K562 (cell line): ENCODE measurements at regions not wholly inside any gene's neighbourhood (a gene's known extent, or its start where the extent isn't known, plus 50 kb on each side); places are given as distances from the start of the nearest gene placed in this dataset.
A peak's percentile ranks its signal among the peaks of the same experiment; 100 is the strongest.

Experiments used
- ATAC-seq: fragments of 200-7000 bp; cut with Tn5 transposase; 3 replicates; pipeline ENCODE4 v1.9.1; 2020; ENCODE audit warnings: moderate library complexity
- BruUV-seq: library from RNA; stranded (reverse); fragments of 400-500 nt; replicated peaks from 2 replicates; lab custom pipeline; 2021; lab: Mats Ljungman, UMichigan
- CTCF ChIA-PET: fragments of 300-600 bp; formaldehyde crosslinking; extraction: SDS; loops from one replicate; lab custom pipeline; 2021; ENCODE audit warnings: low intra/inter-chr PET ratio; lab: Yijun Ruan, JAX
- POLR2A ChIA-PET: fragments of 300-600, 350-650 bp; sonication (Branson Sonifier 250); formaldehyde crosslinking; extraction: SDS; loops from one replicate; lab custom pipeline; 2021; ENCODE audit warnings: antibody characterized with exemption, inconsistent platforms; lab: Yijun Ruan, JAX
- DNase-seq, 4 experiments: peaks; one replicate each; pipeline versions ENCODE4 v3.0.0 to v3.0.0-alpha.2; 2011 to 2018; ENCODE audit warnings: low spot score in 3 of 4, mixed read lengths in 3 of 4; ENCODE audit errors: extremely low read depth in 1 of 4
- FAIRE-seq: peaks from 2 replicates; lab custom pipeline; 2011; peaks lifted over from hg19 to GRCh38; lab: Jason Lieb, UNC
- H2AFZ ChIP-seq: 2 replicates; pipeline ENCODE4 v1.6.0; 2011; ENCODE audit warnings: low read depth, low read length, control low read depth, inconsistent platforms
- H3K27ac ChIP-seq: fragments of 200-600 bp; 3 replicates; pipeline ENCODE4 v1.8.0; 2011; ENCODE audit warnings: low read depth, mild to moderate bottlenecking, control low read depth, inconsistent platforms, low read length, moderate library complexity, mixed read lengths; ENCODE audit errors: extremely low read depth
- H3K27me3 ChIP-seq, 2 experiments: fragments of 300-600 bp in 1 of 2; 2 replicates in 1 of 2; 3 replicates in 1 of 2; pipeline versions ENCODE4 v1.6.0 to v1.8.0; 2011; ENCODE audit warnings: inconsistent platforms in 2 of 2, low read length in 2 of 2, mild to moderate bottlenecking in 1 of 2, mixed read lengths in 1 of 2, moderate library complexity in 1 of 2; ENCODE audit not compliant: control insufficient read depth in 2 of 2, insufficient read depth in 2 of 2
- H3K36me3 ChIP-seq: fragments of 300-600 bp; 3 replicates; pipeline ENCODE4 v1.8.0; 2011; ENCODE audit warnings: mild to moderate bottlenecking, low read length, inconsistent platforms; ENCODE audit not compliant: control insufficient read depth, insufficient read depth
- H3K4me1 ChIP-seq, 2 experiments: fragments of 200-600 bp in 1 of 2; replicated peaks in 1 of 2; 2 replicates in 1 of 2; 3 replicates in 1 of 2; pipeline versions ENCODE4 v1.5.1 to v1.8.0; 2011; ENCODE audit warnings: inconsistent platforms in 2 of 2, low read length in 2 of 2, mild to moderate bottlenecking in 1 of 2, mixed read lengths in 1 of 2, moderate library complexity in 1 of 2; ENCODE audit not compliant: control insufficient read depth in 2 of 2, insufficient read depth in 2 of 2
- H3K4me2 ChIP-seq: 2 replicates; pipeline ENCODE4 v1.6.1; 2011; ENCODE audit warnings: low read length, control low read depth, inconsistent platforms, mixed read lengths; ENCODE audit not compliant: insufficient read depth
- H3K4me3 ChIP-seq: fragments of 200-600 bp; sonication (generic), shearing (Covaris generic); 2 replicates; pipeline ENCODE4 v1.5.1; 2016; ENCODE audit warnings: control low read depth, inconsistent platforms
- H3K79me2 ChIP-seq: fragments of 200-600 bp; 3 replicates; pipeline ENCODE4 v1.8.0; 2011; ENCODE audit warnings: low read length, inconsistent platforms; ENCODE audit not compliant: control insufficient read depth, insufficient read depth
- H3K9ac ChIP-seq, 2 experiments: 2 replicates each; pipeline versions ENCODE4 v1.6.0 to v1.6.1; 2011; ENCODE audit warnings: low read depth in 2 of 2, low read length in 2 of 2, control low read depth in 1 of 2, inconsistent platforms in 1 of 2, mild to moderate bottlenecking in 1 of 2, mixed read lengths in 1 of 2; ENCODE audit not compliant: insufficient read depth in 1 of 2
- H3K9me1 ChIP-seq: one replicate; pipeline ENCODE4 v1.6.0; 2011; ENCODE audit warnings: inconsistent platforms, mild to moderate bottlenecking, low read length, moderate library complexity; ENCODE audit not compliant: control insufficient read depth, insufficient read depth
- H3K9me3 ChIP-seq: replicated peaks from 2 replicates; pipeline ENCODE4 v1.5.1; 2011; ENCODE audit warnings: low read depth, low read length, inconsistent platforms; ENCODE audit not compliant: control insufficient read depth, insufficient read depth
- H4K20me1 ChIP-seq: replicated peaks from 2 replicates; pipeline ENCODE4 v1.6.1; 2011; ENCODE audit warnings: low read length, inconsistent platforms, mixed read lengths; ENCODE audit not compliant: control insufficient read depth, insufficient read depth
- MEIS2 ChIP-seq: fragments of 450-650 bp; IDR thresholded peaks from 2 replicates; pipeline ENCODE4 v1.6.1; 2014; ENCODE audit warnings: mild to moderate bottlenecking; ENCODE audit not compliant: partially characterized antibody
- NCOA2 ChIP-seq, 2 experiments: fragments of 450-650 bp; IDR thresholded peaks; 2 replicates each; pipeline ENCODE4 v1.6.1; 2018; ENCODE audit warnings: mild to moderate bottlenecking in 2 of 2, moderate library complexity in 1 of 2; ENCODE audit not compliant: partially characterized antibody in 2 of 2
- NFIC ChIP-seq: fragments of 450-650 bp; IDR thresholded peaks from 2 replicates; pipeline ENCODE4 v1.6.1; 2017; ENCODE audit warnings: mild to moderate bottlenecking, inconsistent platforms
- NFIX ChIP-seq: fragments of 250-450 bp; sonication (Bioruptor Pico); IDR thresholded peaks from 2 replicates; pipeline ENCODE4 v1.4.0; 2020; ENCODE audit warnings: low read depth, mild to moderate bottlenecking, moderate library complexity
- PBX2 ChIP-seq, 2 experiments: IDR thresholded peaks in 1 of 2; conservative IDR thresholded peaks in 1 of 2; 2 replicates each; pipeline ENCODE4 v1.6.1; 2016; ENCODE audit warnings: low read depth in 2 of 2, mild to moderate bottlenecking in 1 of 2, missing compliant biosample characterization in 1 of 2, missing genetic modification characterization in 1 of 2, moderate library complexity in 1 of 2
- SMAD1 ChIP-seq: fragments of 150-350 bp; IDR thresholded peaks from 2 replicates; pipeline ENCODE4 v1.6.1; 2014; ENCODE audit warnings: low read length, low read depth; ENCODE audit not compliant: partially characterized antibody
- WGBS: fragments of 100-300 bp; shearing (Covaris generic); methylation state at CpG from one replicate; pipeline ENCODE4 v1.1.6; 2016; ENCODE audit warnings: low coverage, mixed read lengths; ENCODE audit not compliant: insufficient coverage; ENCODE audit errors: missing lambda C conversion rate; 5-methylcytosine and 5-hydroxymethylcytosine counted together
- in situ Hi-C: fragments of 300-500 bp; cut with MboI; formaldehyde crosslinking; loops from 4 replicates; pipeline ENCODE4 v1.15.0; 2018; ENCODE audit warnings: inconsistent platforms, mixed read lengths
- intact Hi-C: fragments of 100-400 bp; cut with micrococcal nuclease; formaldehyde crosslinking; loops from 2 replicates; pipeline ENCODE4 v1.14.2; 2022
- TF ChIP-seq, protein P1 (sequence below): fragments of 450-650 bp; IDR thresholded peaks from 2 replicates; pipeline ENCODE4 v1.6.1; 2016
- TF ChIP-seq, protein P2 (sequence below): fragments of 250-450 bp; sonication (Bioruptor Pico); IDR thresholded peaks from 2 replicates; pipeline ENCODE4 v1.4.0; 2020; ENCODE audit warnings: borderline replicate concordance
- TF ChIP-seq, protein P3 (sequence below): fragments of 250-450 bp; sonication (Bioruptor Pico); IDR thresholded peaks from 2 replicates; pipeline ENCODE4 v1.4.0; 2020; ENCODE audit warnings: mild to moderate bottlenecking, moderate library complexity, borderline replicate concordance

DNA sequence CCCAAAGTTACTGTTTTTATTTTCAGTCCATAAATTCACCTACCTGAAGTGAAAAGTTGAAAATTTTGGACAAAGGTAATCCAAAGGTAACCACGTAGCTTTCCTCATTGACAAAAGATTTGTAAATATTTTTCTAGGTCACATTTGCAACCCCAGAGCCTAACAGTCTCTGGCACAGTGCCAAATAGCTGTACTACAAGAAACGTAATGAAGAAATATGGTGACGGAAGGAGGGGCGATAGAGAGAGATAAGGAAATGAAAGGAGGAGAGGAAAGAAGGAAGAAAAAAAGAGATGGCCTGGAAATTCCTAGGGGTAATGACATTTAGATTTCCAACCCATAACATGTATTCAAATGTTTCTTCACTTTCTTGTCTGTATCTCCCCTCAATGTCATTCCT is 159.4 kb downstream of the BARHL2 start:
- POLR2A ChIA-PET = no interaction called here
- H3K27ac ChIP-seq = no peak overlapping the region
- H3K4me2 ChIP-seq = no peak overlapping the region
- ATAC-seq (no peak), DNase-seq (peak in 1 of 4 experiments; percentile 14), FAIRE-seq (no peak)
- intact Hi-C loops (no loop called here), in situ Hi-C loops (no loop called here)
- H3K9ac ChIP-seq = no peak overlapping the region
- H3K9me3 ChIP-seq = no peaks in the 10 kb centered on the region
- no peaks in the 10 kb centered on the region for H3K36me3 ChIP-seq
- peaks cover 0 to 7% of the 10 kb centered on the region in 2 experiments; a peak in 2 of 5 replicates for H3K4me1 ChIP-seq
- no peak overlapping the region for H3K4me3 ChIP-seq
- H4K20me1 ChIP-seq = no peaks in the 10 kb centered on the region
- no peak overlapping the region for H2AFZ ChIP-seq
- no peaks in the 10 kb centered on the region for H3K27me3 ChIP-seq
- peak in 1 of 2 experiments; percentile 10 for TF ChIP-seq NCOA2 (IDR thresholded peaks at IDR 0.05; ENCODE audit: partially characterized antibody in 2 of 2)
- TF ChIP-seq, protein P1, sequence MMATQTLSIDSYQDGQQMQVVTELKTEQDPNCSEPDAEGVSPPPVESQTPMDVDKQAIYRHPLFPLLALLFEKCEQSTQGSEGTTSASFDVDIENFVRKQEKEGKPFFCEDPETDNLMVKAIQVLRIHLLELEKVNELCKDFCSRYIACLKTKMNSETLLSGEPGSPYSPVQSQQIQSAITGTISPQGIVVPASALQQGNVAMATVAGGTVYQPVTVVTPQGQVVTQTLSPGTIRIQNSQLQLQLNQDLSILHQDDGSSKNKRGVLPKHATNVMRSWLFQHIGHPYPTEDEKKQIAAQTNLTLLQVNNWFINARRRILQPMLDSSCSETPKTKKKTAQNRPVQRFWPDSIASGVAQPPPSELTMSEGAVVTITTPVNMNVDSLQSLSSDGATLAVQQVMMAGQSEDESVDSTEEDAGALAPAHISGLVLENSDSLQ = peak; percentile 69
- peak; percentile 45 for TF ChIP-seq MEIS2
- peak; percentile 98 for TF ChIP-seq NFIX
- peak; percentile 99 for TF ChIP-seq NFIC
- TF ChIP-seq, protein P2, sequence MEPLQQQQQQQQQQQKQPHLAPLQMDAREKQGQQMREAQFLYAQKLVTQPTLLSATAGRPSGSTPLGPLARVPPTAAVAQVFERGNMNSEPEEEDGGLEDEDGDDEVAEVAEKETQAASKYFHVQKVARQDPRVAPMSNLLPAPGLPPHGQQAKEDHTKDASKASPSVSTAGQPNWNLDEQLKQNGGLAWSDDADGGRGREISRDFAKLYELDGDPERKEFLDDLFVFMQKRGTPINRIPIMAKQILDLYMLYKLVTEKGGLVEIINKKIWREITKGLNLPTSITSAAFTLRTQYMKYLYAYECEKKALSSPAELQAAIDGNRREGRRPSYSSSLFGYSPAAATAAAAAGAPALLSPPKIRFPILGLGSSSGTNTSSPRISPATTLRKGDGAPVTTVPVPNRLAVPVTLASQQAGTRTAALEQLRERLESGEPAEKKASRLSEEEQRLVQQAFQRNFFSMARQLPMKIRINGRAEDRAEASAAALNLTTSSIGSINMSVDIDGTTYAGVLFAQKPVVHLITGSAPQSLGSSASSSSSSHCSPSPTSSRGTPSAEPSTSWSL = no peak
- no peak for TF ChIP-seq PBX2 (CRISPR knock-in tag; IDR thresholded peaks at IDR 0.05; ENCODE audit: low read depth)
- peak; percentile 62 for TF ChIP-seq PBX2 (tag; conservative IDR thresholded peaks at IDR 0.05; ENCODE audit: low read depth)
- peak; percentile 84 for TF ChIP-seq SMAD1
- TF ChIP-seq, protein P3, sequence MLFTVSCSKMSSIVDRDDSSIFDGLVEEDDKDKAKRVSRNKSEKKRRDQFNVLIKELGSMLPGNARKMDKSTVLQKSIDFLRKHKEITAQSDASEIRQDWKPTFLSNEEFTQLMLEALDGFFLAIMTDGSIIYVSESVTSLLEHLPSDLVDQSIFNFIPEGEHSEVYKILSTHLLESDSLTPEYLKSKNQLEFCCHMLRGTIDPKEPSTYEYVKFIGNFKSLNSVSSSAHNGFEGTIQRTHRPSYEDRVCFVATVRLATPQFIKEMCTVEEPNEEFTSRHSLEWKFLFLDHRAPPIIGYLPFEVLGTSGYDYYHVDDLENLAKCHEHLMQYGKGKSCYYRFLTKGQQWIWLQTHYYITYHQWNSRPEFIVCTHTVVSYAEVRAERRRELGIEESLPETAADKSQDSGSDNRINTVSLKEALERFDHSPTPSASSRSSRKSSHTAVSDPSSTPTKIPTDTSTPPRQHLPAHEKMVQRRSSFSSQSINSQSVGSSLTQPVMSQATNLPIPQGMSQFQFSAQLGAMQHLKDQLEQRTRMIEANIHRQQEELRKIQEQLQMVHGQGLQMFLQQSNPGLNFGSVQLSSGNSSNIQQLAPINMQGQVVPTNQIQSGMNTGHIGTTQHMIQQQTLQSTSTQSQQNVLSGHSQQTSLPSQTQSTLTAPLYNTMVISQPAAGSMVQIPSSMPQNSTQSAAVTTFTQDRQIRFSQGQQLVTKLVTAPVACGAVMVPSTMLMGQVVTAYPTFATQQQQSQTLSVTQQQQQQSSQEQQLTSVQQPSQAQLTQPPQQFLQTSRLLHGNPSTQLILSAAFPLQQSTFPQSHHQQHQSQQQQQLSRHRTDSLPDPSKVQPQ (CRISPR knock-in tag) = no peak
- no peaks in the 10 kb centered on the region for H3K9me1 ChIP-seq
- no peaks in the 10 kb centered on the region for H3K79me2 ChIP-seq
- BruUV-seq = no TSS peak
- CTCF ChIA-PET = no interaction called here
- WGBS = 2% methylated on average over 4 of the region's 4 CpGs
